ENCODE measurements at regions not wholly inside any gene's neighbourhood (a gene's known extent, or its start where the extent isn't known, plus 50 kb on each side); places are given as distances from the start of the nearest gene placed in this dataset.

DNA sequence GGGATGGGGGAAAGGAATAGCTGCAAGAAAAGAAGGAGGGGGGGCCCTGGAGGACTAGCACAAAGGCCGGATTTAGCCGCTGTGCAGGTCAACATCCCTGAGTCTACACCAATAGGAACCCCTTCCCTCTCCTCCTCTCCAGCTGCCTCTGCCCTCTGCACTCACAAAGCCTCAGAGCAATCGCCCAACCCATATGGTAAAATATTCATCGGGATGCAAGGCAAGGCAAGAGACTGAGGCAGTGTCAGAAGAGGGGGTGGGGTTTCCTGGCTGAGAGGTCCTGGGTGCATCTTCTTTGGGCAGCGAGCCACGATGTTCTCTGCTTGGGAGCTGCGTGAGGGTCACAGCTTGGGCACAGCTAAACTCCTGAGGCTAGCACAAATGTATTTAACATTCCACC lies 115.5 kb upstream of the NLRP1 start:
- Histone ChIP-seq H2AFZ (ENCODE audit: control insufficient read depth, low read length) (no peak overlapping the region), H3K4me3 (ENCODE audit: control insufficient read depth in 2 of 3, extremely low read depth in 1 of 3, insufficient read depth in 2 of 3, low read depth in 1 of 3, low read length in 3 of 3) (no peak overlapping the region), H3K4me1 (ENCODE audit: control insufficient read depth, extremely low read depth, insufficient read depth, low read length) (no peaks in the 10 kb centered on the region), H3K9me1 (ENCODE audit: control insufficient read depth, extremely low read depth, insufficient read depth, low read length) (no peaks in the 10 kb centered on the region), H3K9ac (ENCODE audit: control insufficient read depth, extremely low read depth, insufficient read depth, low read length) (no peak overlapping the region), H4K20me1 (ENCODE audit: control insufficient read depth, extremely low read depth, insufficient read depth, low read length) (no peaks in the 10 kb centered on the region), H3K27ac (ENCODE audit: control insufficient read depth, insufficient read depth, low read length) (no peak overlapping the region), H3K79me2 (ENCODE audit: control insufficient read depth, insufficient read depth, low read length) (no peaks in the 10 kb centered on the region), H3K9me3 (ENCODE audit: control insufficient read depth, low read depth, low read length) (no peaks in the 10 kb centered on the region), H3K4me2 (ENCODE audit: control insufficient read depth, extremely low read depth, insufficient read depth, low read depth, low read length) (no peak overlapping the region), H3K27me3 (ENCODE audit: control insufficient read depth, extremely low read depth, insufficient read depth, low read length) (peaks cover 16% of the 10 kb centered on the region), H3K36me3 (ENCODE audit: control insufficient read depth in 2 of 2, extremely low read depth in 1 of 2, insufficient read depth in 2 of 2, low read length in 2 of 2) (no peaks in the 10 kb centered on the region)
- TF ChIP-seq EZH2 (IDR thresholded peaks at IDR 0.05; ENCODE audit: low read length): no peak
- TF ChIP-seq, protein P1, sequence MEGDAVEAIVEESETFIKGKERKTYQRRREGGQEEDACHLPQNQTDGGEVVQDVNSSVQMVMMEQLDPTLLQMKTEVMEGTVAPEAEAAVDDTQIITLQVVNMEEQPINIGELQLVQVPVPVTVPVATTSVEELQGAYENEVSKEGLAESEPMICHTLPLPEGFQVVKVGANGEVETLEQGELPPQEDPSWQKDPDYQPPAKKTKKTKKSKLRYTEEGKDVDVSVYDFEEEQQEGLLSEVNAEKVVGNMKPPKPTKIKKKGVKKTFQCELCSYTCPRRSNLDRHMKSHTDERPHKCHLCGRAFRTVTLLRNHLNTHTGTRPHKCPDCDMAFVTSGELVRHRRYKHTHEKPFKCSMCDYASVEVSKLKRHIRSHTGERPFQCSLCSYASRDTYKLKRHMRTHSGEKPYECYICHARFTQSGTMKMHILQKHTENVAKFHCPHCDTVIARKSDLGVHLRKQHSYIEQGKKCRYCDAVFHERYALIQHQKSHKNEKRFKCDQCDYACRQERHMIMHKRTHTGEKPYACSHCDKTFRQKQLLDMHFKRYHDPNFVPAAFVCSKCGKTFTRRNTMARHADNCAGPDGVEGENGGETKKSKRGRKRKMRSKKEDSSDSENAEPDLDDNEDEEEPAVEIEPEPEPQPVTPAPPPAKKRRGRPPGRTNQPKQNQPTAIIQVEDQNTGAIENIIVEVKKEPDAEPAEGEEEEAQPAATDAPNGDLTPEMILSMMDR (optimal IDR thresholded peaks at IDR 0.05 in 1 of 3, IDR thresholded peaks at IDR 0.05 in 1 of 3, conservative IDR thresholded peaks at IDR 0.05 in 1 of 3; ENCODE audit: extremely low read depth in 1 of 3, insufficient read depth in 2 of 3, low read length in 3 of 3): no peak
- DNase-seq (ENCODE audit: low read depth, low spot score) (no peak), FAIRE-seq (no peak)
- dilution Hi-C loops (cut with MboI; ENCODE audit: extremely low pct_ligation_motif_present, low sequenced_read_pairs): no loop called here

DNA sequence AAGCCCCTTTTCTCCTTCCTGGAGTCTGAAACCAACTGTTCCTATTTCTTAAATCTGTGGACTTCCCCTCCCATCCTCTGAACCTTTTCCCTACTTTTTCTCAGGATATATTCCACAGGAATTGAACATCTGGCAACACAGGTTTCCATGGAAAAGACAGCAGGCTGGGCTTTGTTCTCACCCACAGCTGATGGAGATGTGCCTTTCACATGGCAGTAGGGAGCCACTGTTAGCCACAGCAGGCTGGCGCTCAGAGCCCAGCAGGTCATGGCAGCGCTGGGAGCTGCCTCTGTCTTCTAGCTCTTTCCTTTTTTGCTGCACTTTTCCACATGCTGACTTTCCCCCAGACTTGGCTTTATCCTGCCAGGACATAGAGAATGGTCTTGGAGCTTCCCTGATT lies 116.4 kb upstream of the NLRP1 start:
- no peaks in the 10 kb centered on the region for H3K79me2 ChIP-seq (ENCODE audit: control insufficient read depth, insufficient read depth, low read length)
- no peak overlapping the region for H3K9ac ChIP-seq (ENCODE audit: control insufficient read depth, extremely low read depth, insufficient read depth, low read length)
- H3K27ac ChIP-seq (ENCODE audit: control insufficient read depth, insufficient read depth, low read length): no peak overlapping the region
- no peak for FAIRE-seq
- no peaks in the 10 kb centered on the region for H3K4me1 ChIP-seq (ENCODE audit: control insufficient read depth, extremely low read depth, insufficient read depth, low read length)
- H2AFZ ChIP-seq (ENCODE audit: control insufficient read depth, low read length): no peak overlapping the region
- H3K4me2 ChIP-seq (ENCODE audit: control insufficient read depth, extremely low read depth, insufficient read depth, low read depth, low read length): no peak overlapping the region
- H3K9me1 ChIP-seq (ENCODE audit: control insufficient read depth, extremely low read depth, insufficient read depth, low read length): no peaks in the 10 kb centered on the region
- dilution Hi-C loops (cut with MboI; ENCODE audit: extremely low pct_ligation_motif_present, low sequenced_read_pairs): no loop called here
- H3K4me3 ChIP-seq (ENCODE audit: control insufficient read depth in 2 of 3, extremely low read depth in 1 of 3, insufficient read depth in 2 of 3, low read depth in 1 of 3, low read length in 3 of 3): no peak overlapping the region
- H3K9me3 ChIP-seq (ENCODE audit: control insufficient read depth, low read depth, low read length): no peaks in the 10 kb centered on the region
- H3K36me3 ChIP-seq (ENCODE audit: control insufficient read depth in 2 of 2, extremely low read depth in 1 of 2, insufficient read depth in 2 of 2, low read length in 2 of 2): no peaks in the 10 kb centered on the region
- H4K20me1 ChIP-seq (ENCODE audit: control insufficient read depth, extremely low read depth, insufficient read depth, low read length): no peaks in the 10 kb centered on the region
- peaks cover 16% of the 10 kb centered on the region for H3K27me3 ChIP-seq (ENCODE audit: control insufficient read depth, extremely low read depth, insufficient read depth, low read length)
- TF ChIP-seq, protein P1 (optimal IDR thresholded peaks at IDR 0.05 in 1 of 3, IDR thresholded peaks at IDR 0.05 in 1 of 3, conservative IDR thresholded peaks at IDR 0.05 in 1 of 3; ENCODE audit: extremely low read depth in 1 of 3, insufficient read depth in 2 of 3, low read length in 3 of 3): no peak
- TF ChIP-seq EZH2 (IDR thresholded peaks at IDR 0.05; ENCODE audit: low read length): no peak
- DNase-seq (ENCODE audit: low read depth, low spot score): no peak

Measured in keratinocyte (primary cell).